Hypothalamus (tissue), 51 donors: ENCODE measurements at regions not wholly inside any gene's neighbourhood (a gene's known extent, or its start where the extent isn't known, plus 50 kb on each side); places are given as distances from the start of the nearest gene placed in this dataset.

Source experiments
- DNase-seq, 51 donors: peaks; one replicate each; lab custom pipeline; 2025; lab: John Stamatoyannopoulos, UW

- DNase-seq: no peak
Measured at GRCh38 chr12:93170928-93171327, 206.8 kb upstream of the NUDT4 start.

- no peak for DNase-seq
Measured at GRCh38 chr12:93173178-93173957, 204.4 kb upstream of the NUDT4 start.

- DNase-seq: no peak
Measured at GRCh38 chr12:93174048-93174447, 203.7 kb upstream of the NUDT4 start.

GRCh38 chr12:93174473-93174872 is 203.3 kb upstream of the NUDT4 start:
- DNase-seq: peak in 1 of 51 donors; percentile 32

- no peak for DNase-seq
Measured at GRCh38 chr12:93176165-93176564, 201.6 kb upstream of the NUDT4 start.

- no peak for DNase-seq
Measured at GRCh38 chr12:93176610-93177126, 201.1 kb upstream of the NUDT4 start.

GRCh38 chr12:93177208-93178153 is 200.2 kb upstream of the NUDT4 start:
- DNase-seq: no peak

GRCh38 chr12:93178154-93178878 is 199.4 kb upstream of the NUDT4 start:
- no peak for DNase-seq

- DNase-seq: no peak
Measured at GRCh38 chr12:93179792-93180191, 197.9 kb upstream of the NUDT4 start.

GRCh38 chr12:93180566-93180965 is 197.2 kb upstream of the NUDT4 start:
- no peak for DNase-seq

GRCh38 chr12:93181409-93181965 is 196.2 kb upstream of the NUDT4 start:
- DNase-seq: no peak

- peak in 18 of 51 donors; percentile 6 to 54 (median 22) for DNase-seq
Measured at GRCh38 chr12:93183940-93184671, 193.6 kb upstream of the NUDT4 start.

GRCh38 chr12:93184672-93185368 is 192.9 kb upstream of the NUDT4 start:
- DNase-seq: no peak

GRCh38 chr12:93185369-93185741 is 192.4 kb upstream of the NUDT4 start:
- DNase-seq: no peak

- DNase-seq: peak in 1 of 51 donors; percentile 32
Measured at GRCh38 chr12:93186131-93186530, 191.6 kb upstream of the NUDT4 start.

- no peak for DNase-seq
Measured at GRCh38 chr12:93186621-93187020, 191.1 kb upstream of the NUDT4 start.

- DNase-seq: no peak
Measured at GRCh38 chr12:93191423-93191822, 186.3 kb upstream of the NUDT4 start.

GRCh38 chr12:93191956-93192355 is 185.8 kb upstream of the NUDT4 start:
- DNase-seq: peak in 20 of 51 donors; percentile 2 to 75 (median 33)

- DNase-seq: no peak
Measured at GRCh38 chr12:93192878-93193277, 184.8 kb upstream of the NUDT4 start.
